ENCODE measurements at regions not wholly inside any gene's neighbourhood (a gene's known extent, or its start where the extent isn't known, plus 50 kb on each side); places are given as distances from the start of the nearest gene placed in this dataset.

DNA sequence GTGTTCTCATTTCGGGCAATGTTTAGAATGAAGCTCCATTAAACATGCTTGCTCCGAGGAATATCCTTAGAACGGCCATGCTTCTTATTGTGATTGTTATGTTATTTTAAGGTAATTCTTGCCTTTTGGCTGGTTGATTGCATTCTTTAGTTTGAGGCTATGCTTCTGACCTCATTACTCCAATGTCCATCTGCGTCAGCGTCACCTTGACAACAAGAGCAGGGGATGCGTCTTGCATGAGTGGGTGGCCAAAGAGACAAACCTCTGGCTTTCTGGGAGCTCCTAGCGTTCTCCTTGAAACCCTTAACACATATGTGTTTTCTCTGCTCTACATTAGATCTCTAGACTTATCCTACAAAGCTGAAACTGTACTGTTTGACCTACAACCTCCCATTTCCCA lies 184.3 kb downstream of the THBS2 start:
- no peaks in the 10 kb centered on the region for H3K36me3 ChIP-seq (replicated peaks in 1 of 2; ENCODE audit: control insufficient read depth in 2 of 2, insufficient read depth in 2 of 2, low read length in 2 of 2)
- H2BK120ac ChIP-seq (ENCODE audit: low read depth, low read length): no peak overlapping the region
- H3K79me1 ChIP-seq (ENCODE audit: low read depth, low read length): no peaks in the 10 kb centered on the region
- no peaks in the 10 kb centered on the region for H3K27me3 ChIP-seq (ENCODE audit: control insufficient read depth in 3 of 3, insufficient read depth in 3 of 3, low read depth in 1 of 3, low read length in 3 of 3)
- H3K14ac ChIP-seq (ENCODE audit: low read length): no peak overlapping the region
- no peak overlapping the region for H3K4me3 ChIP-seq (ENCODE audit: low read length in 2 of 2)
- H2BK15ac ChIP-seq (ENCODE audit: low read length): no peak overlapping the region
- H3K18ac ChIP-seq (ENCODE audit: low read length): no peak overlapping the region
- H3K23ac ChIP-seq (ENCODE audit: low read depth, low read length, poor library complexity): no peak overlapping the region
- H2BK12ac ChIP-seq (ENCODE audit: low read length): no peak overlapping the region
- no peak overlapping the region for H4K91ac ChIP-seq (ENCODE audit: low read depth, low read length, poor library complexity)
- H3K4ac ChIP-seq (ENCODE audit: low read length): no peak overlapping the region
- no peak overlapping the region for H4K8ac ChIP-seq (ENCODE audit: low read depth, low read length)
- no peak for DNase-seq (ENCODE audit: low spot score)
- no peak overlapping the region for H2BK5ac ChIP-seq (ENCODE audit: low read length)
- H2AFZ ChIP-seq (ENCODE audit: low read length): no peak overlapping the region
- H3K4me2 ChIP-seq (ENCODE audit: insufficient read depth, low read length, poor library complexity, severe bottlenecking): no peak overlapping the region
- WGBS, 2 donors (ENCODE audit: extremely low coverage in 2 of 2, insufficient read length in 2 of 2, insufficient replicate concordance in 1 of 2): no CpG with 5 or more reads among the region's 7 CpGs
- no peak overlapping the region for H3K27ac ChIP-seq (replicated peaks; ENCODE audit: low read length)
- no peaks in the 10 kb centered on the region for H3K9me3 ChIP-seq (replicated peaks in 1 of 2; ENCODE audit: control insufficient read depth in 2 of 2, insufficient read depth in 1 of 2, low read depth in 1 of 2, low read length in 2 of 2)
- H2AK5ac ChIP-seq (ENCODE audit: low read depth, low read length): no peak overlapping the region
- H3K9ac ChIP-seq (ENCODE audit: low read depth, low read length, poor library complexity): no peak overlapping the region
- no peaks in the 10 kb centered on the region for H3K4me1 ChIP-seq (ENCODE audit: control insufficient read depth in 2 of 2, insufficient read depth in 1 of 2, low read depth in 1 of 2, low read length in 2 of 2)

DNA sequence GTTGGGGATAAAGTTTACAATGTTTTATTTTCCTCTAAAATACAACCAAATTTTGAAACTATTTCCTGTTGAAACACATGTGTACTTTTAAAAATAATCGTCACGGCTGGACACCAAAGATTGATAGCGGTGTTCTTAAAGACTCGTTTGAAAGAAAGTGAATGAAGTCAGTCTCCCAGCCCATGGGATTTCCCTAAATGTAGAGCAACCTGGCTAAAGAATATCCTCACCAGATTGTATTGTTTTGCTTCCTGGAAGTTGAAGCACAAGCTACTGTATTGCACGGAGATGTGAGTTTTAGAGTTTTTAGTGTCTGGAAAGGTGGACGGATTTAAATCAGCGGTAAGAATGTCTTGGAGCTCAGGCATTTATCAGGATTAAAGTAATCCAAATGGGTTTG lies 189.5 kb downstream of the THBS2 start:
- no peak overlapping the region for H2BK5ac ChIP-seq (ENCODE audit: low read length)
- H2BK15ac ChIP-seq (ENCODE audit: low read length): no peak overlapping the region
- no peaks in the 10 kb centered on the region for H3K36me3 ChIP-seq (replicated peaks in 1 of 2; ENCODE audit: control insufficient read depth in 2 of 2, insufficient read depth in 2 of 2, low read length in 2 of 2)
- no peak overlapping the region for H3K14ac ChIP-seq (ENCODE audit: low read length)
- H2BK12ac ChIP-seq (ENCODE audit: low read length): no peak overlapping the region
- H3K23ac ChIP-seq (ENCODE audit: low read depth, low read length, poor library complexity): no peak overlapping the region
- H4K8ac ChIP-seq (ENCODE audit: low read depth, low read length): no peak overlapping the region
- no peak overlapping the region for H3K4ac ChIP-seq (ENCODE audit: low read length)
- no peak overlapping the region for H3K4me3 ChIP-seq (ENCODE audit: low read length in 2 of 2)
- H3K27me3 ChIP-seq (ENCODE audit: control insufficient read depth in 3 of 3, insufficient read depth in 3 of 3, low read depth in 1 of 3, low read length in 3 of 3): no peaks in the 10 kb centered on the region
- H3K18ac ChIP-seq (ENCODE audit: low read length): no peak overlapping the region
- no peaks in the 10 kb centered on the region for H3K4me1 ChIP-seq (ENCODE audit: control insufficient read depth in 2 of 2, insufficient read depth in 1 of 2, low read depth in 1 of 2, low read length in 2 of 2)
- H3K4me2 ChIP-seq (ENCODE audit: insufficient read depth, low read length, poor library complexity, severe bottlenecking): no peak overlapping the region
- no peak overlapping the region for H3K27ac ChIP-seq (replicated peaks; ENCODE audit: low read length)
- H3K9me3 ChIP-seq (replicated peaks in 1 of 2; ENCODE audit: control insufficient read depth in 2 of 2, insufficient read depth in 1 of 2, low read depth in 1 of 2, low read length in 2 of 2): peaks cover 0 to 3% of the 10 kb centered on the region in 2 donors
- no peak overlapping the region for H2AFZ ChIP-seq (ENCODE audit: low read length)
- no CpG with 5 or more reads among the region's 7 CpGs for WGBS, 2 donors (ENCODE audit: extremely low coverage in 2 of 2, insufficient read length in 2 of 2, insufficient replicate concordance in 1 of 2)
- H3K79me1 ChIP-seq (ENCODE audit: low read depth, low read length): no peaks in the 10 kb centered on the region
- no peak overlapping the region for H2BK120ac ChIP-seq (ENCODE audit: low read depth, low read length)
- H2AK5ac ChIP-seq (ENCODE audit: low read depth, low read length): no peak overlapping the region
- H3K9ac ChIP-seq (ENCODE audit: low read depth, low read length, poor library complexity): no peak overlapping the region
- no peak for DNase-seq (ENCODE audit: low spot score)
- no peak overlapping the region for H4K91ac ChIP-seq (ENCODE audit: low read depth, low read length, poor library complexity)

DNA sequence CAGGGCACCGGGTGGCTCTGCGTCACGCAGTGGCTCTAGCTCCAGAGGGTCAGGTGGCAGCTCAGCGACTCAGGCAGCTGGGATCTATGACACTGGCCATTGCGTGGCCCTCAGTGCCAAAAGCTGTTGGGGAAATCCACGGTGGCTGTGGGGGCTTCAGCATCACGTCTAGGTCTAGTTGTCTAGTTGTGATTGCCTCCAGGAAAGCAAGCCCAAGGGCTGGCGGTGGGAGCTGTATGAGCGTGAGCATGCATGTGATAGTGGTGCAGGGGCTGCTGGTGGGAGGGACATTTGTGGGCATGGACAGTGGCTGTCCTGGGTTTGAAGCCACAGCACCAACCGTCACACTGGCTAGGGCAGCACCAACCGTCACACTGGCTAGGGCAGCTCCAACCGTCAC lies 191.4 kb downstream of the THBS2 start:
- Histone ChIP-seq H4K8ac (ENCODE audit: low read depth, low read length) (peak overlapping the region; percentile 65), H2BK12ac (ENCODE audit: low read length) (peak overlapping the region; percentile 82), H3K36me3 (replicated peaks in 1 of 2; ENCODE audit: control insufficient read depth in 2 of 2, insufficient read depth in 2 of 2, low read length in 2 of 2) (no peaks in the 10 kb centered on the region), H3K9me3 (replicated peaks in 1 of 2; ENCODE audit: control insufficient read depth in 2 of 2, insufficient read depth in 1 of 2, low read depth in 1 of 2, low read length in 2 of 2) (peaks cover 0 to 3% of the 10 kb centered on the region in 2 donors), H2AFZ (ENCODE audit: low read length) (no peak overlapping the region), H2BK5ac (ENCODE audit: low read length) (no peak overlapping the region), H3K79me1 (ENCODE audit: low read depth, low read length) (no peaks in the 10 kb centered on the region), H3K4me1 (ENCODE audit: control insufficient read depth in 2 of 2, insufficient read depth in 1 of 2, low read depth in 1 of 2, low read length in 2 of 2) (no peaks in the 10 kb centered on the region), H3K27ac (replicated peaks; ENCODE audit: low read length) (no peak overlapping the region), H3K18ac (ENCODE audit: low read length) (peak overlapping the region; percentile 80), H3K4me3 (ENCODE audit: low read length in 2 of 2) (no peak overlapping the region), H3K27me3 (ENCODE audit: control insufficient read depth in 3 of 3, insufficient read depth in 3 of 3, low read depth in 1 of 3, low read length in 3 of 3) (no peaks in the 10 kb centered on the region), H3K23ac (ENCODE audit: low read depth, low read length, poor library complexity) (peak overlapping the region; percentile 10), H2BK120ac (ENCODE audit: low read depth, low read length) (no peak overlapping the region), H3K4me2 (ENCODE audit: insufficient read depth, low read length, poor library complexity, severe bottlenecking) (no peak overlapping the region), H3K9ac (ENCODE audit: low read depth, low read length, poor library complexity) (no peak overlapping the region), H3K4ac (ENCODE audit: low read length) (no peak overlapping the region), H3K14ac (ENCODE audit: low read length) (peak overlapping the region; percentile 84), H4K91ac (ENCODE audit: low read depth, low read length, poor library complexity) (no peak overlapping the region), H2BK15ac (ENCODE audit: low read length) (no peak overlapping the region), H2AK5ac (ENCODE audit: low read depth, low read length) (no peak overlapping the region)
- no CpG with 5 or more reads among the region's 12 CpGs for whole genome bisulfite sequencing, 2 donors (ENCODE audit: extremely low coverage in 2 of 2, insufficient read length in 2 of 2, insufficient replicate concordance in 1 of 2)
- no peak for DNase-seq (ENCODE audit: low spot score)

DNA sequence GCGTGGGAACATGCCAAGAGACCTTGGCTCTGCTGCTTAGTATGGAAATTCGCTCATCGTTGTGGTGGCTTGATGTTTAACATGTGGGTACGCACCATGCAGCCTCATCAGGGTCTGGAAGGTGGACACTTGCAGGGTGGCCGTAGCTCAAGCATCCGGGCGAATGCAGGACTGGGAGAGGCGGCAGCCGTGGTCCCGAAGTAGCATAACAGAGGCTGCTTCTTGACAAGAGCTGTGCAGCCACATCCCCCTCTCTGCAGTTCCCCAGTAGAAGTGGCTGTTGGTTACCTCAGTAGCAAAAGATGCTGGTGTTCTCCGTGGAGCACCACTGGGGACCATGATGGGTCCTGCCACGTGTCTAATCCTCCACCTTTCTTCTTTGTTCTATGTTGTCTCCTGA lies 195.0 kb downstream of the THBS2 start:
- H2BK120ac ChIP-seq (ENCODE audit: low read depth, low read length): no peak overlapping the region
- no peak overlapping the region for H3K4me3 ChIP-seq (ENCODE audit: low read length in 2 of 2)
- no peak overlapping the region for H2AFZ ChIP-seq (ENCODE audit: low read length)
- no peak overlapping the region for H3K18ac ChIP-seq (ENCODE audit: low read length)
- H2BK15ac ChIP-seq (ENCODE audit: low read length): no peak overlapping the region
- DNase-seq (ENCODE audit: low spot score): no peak
- no CpG with 5 or more reads among the region's 12 CpGs for WGBS, 2 donors (ENCODE audit: extremely low coverage in 2 of 2, insufficient read length in 2 of 2, insufficient replicate concordance in 1 of 2)
- H2AK5ac ChIP-seq (ENCODE audit: low read depth, low read length): no peak overlapping the region
- peak overlapping the region; percentile 42 for H3K14ac ChIP-seq (ENCODE audit: low read length)
- H3K27me3 ChIP-seq (ENCODE audit: control insufficient read depth in 3 of 3, insufficient read depth in 3 of 3, low read depth in 1 of 3, low read length in 3 of 3): no peaks in the 10 kb centered on the region
- H3K9ac ChIP-seq (ENCODE audit: low read depth, low read length, poor library complexity): no peak overlapping the region
- H2BK12ac ChIP-seq (ENCODE audit: low read length): no peak overlapping the region
- H3K9me3 ChIP-seq (replicated peaks in 1 of 2; ENCODE audit: control insufficient read depth in 2 of 2, insufficient read depth in 1 of 2, low read depth in 1 of 2, low read length in 2 of 2): peaks cover 0 to 3% of the 10 kb centered on the region in 2 donors
- H4K91ac ChIP-seq (ENCODE audit: low read depth, low read length, poor library complexity): no peak overlapping the region
- H3K4me1 ChIP-seq (ENCODE audit: control insufficient read depth in 2 of 2, insufficient read depth in 1 of 2, low read depth in 1 of 2, low read length in 2 of 2): no peaks in the 10 kb centered on the region
- H3K4ac ChIP-seq (ENCODE audit: low read length): no peak overlapping the region
- no peak overlapping the region for H3K27ac ChIP-seq (replicated peaks; ENCODE audit: low read length)
- no peaks in the 10 kb centered on the region for H3K79me1 ChIP-seq (ENCODE audit: low read depth, low read length)
- no peaks in the 10 kb centered on the region for H3K36me3 ChIP-seq (replicated peaks in 1 of 2; ENCODE audit: control insufficient read depth in 2 of 2, insufficient read depth in 2 of 2, low read length in 2 of 2)
- no peak overlapping the region for H2BK5ac ChIP-seq (ENCODE audit: low read length)
- no peak overlapping the region for H3K23ac ChIP-seq (ENCODE audit: low read depth, low read length, poor library complexity)
- H3K4me2 ChIP-seq (ENCODE audit: insufficient read depth, low read length, poor library complexity, severe bottlenecking): no peak overlapping the region
- H4K8ac ChIP-seq (ENCODE audit: low read depth, low read length): no peak overlapping the region

All from neuronal stem cell (in vitro differentiated cells).